ENCODE measurements at regions not wholly inside any gene's neighbourhood (a gene's known extent, or its start where the extent isn't known, plus 50 kb on each side); places are given as distances from the start of the nearest gene placed in this dataset.

DNA sequence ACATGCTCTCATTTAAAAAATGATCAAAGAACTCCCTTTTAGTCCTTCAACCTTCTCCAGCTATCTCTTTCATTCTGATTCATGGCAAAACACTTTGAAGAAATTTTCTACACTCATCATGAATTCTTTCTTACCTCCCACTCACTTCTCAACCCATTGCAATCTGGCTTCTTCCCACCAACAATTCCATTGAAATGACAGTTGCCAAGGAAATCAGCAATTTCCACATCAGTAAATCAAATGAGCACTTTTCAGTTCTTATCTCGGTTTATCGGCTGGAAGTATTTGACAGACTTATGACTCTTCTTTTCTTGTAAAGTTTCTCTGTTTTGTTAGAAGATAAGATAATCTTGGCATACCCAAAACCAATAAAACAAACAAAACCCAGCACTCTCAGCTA lies 99.1 kb upstream of the CACNA2D1 start:
- Histone ChIP-seq H3K79me1 (ENCODE audit: low read depth in 1 of 2, low read length in 2 of 2) (no peaks in the 10 kb centered on the region), H2BK5ac (ENCODE audit: low read depth, low read length, poor library complexity, severe bottlenecking) (peak overlapping the region; percentile 84), H4K8ac (ENCODE audit: low read depth in 2 of 2, low read length in 2 of 2) (no peak overlapping the region), H2BK20ac (ENCODE audit: low read depth, low read length) (no peak overlapping the region), H3K4me3 (ENCODE audit: insufficient read depth, low read depth, low read length) (no peak overlapping the region), H3K9me3 (ENCODE audit: control insufficient read depth, insufficient read depth, low read length) (no peaks in the 10 kb centered on the region), H3K14ac (replicated peaks; ENCODE audit: low read depth, low read length) (no peak overlapping the region), H3K27ac (ENCODE audit: insufficient read depth, low read length) (no peak overlapping the region), H4K20me1 (ENCODE audit: insufficient read depth, low read length) (no peaks in the 10 kb centered on the region), H4K5ac (ENCODE audit: low read depth, low read length) (no peak overlapping the region), H2BK15ac (ENCODE audit: low read depth, low read length) (no peak overlapping the region), H3K27me3 (ENCODE audit: control insufficient read depth, insufficient read depth, low read length) (no peaks in the 10 kb centered on the region), H2BK120ac (ENCODE audit: low read depth, low read length) (no peak overlapping the region), H3K56ac (ENCODE audit: extremely low read depth, insufficient read depth, low read length) (no peak overlapping the region), H3K4ac (ENCODE audit: low read depth, low read length) (no peak overlapping the region), H3K36me3 (ENCODE audit: control insufficient read depth, insufficient read depth, low read length) (no peaks in the 10 kb centered on the region), H3K23ac (ENCODE audit: low read depth, low read length) (no peak overlapping the region), H3K4me1 (ENCODE audit: control insufficient read depth, insufficient read depth, low read length) (peaks cover 1% of the 10 kb centered on the region; the same call in 1 of the 2 replicates), H3K9ac (ENCODE audit: low read depth, low read length) (no peak overlapping the region), H4K91ac (ENCODE audit: insufficient read depth, low read depth, low read length) (no peak overlapping the region), H3K9me1 (ENCODE audit: insufficient read depth, low read length) (peaks cover 2% of the 10 kb centered on the region; the same call in 1 of the 2 replicates), H3K4me2 (ENCODE audit: low read depth, low read length) (peak overlapping the region; percentile 3; the same call in 1 of the 2 replicates), H3K18ac (ENCODE audit: low read depth, low read length) (no peak overlapping the region), H2AFZ (replicated peaks; ENCODE audit: low read length, poor library complexity) (no peak overlapping the region), H2AK5ac (ENCODE audit: low read depth, low read length) (no peak overlapping the region), H2AK9ac (replicated peaks; ENCODE audit: low read depth, low read length, poor library complexity) (no peak overlapping the region)
- POLR2A ChIA-PET (ENCODE audit: unreplicated experiment): interaction anchor here (0.6 kb wide), 1 partner anchor 1624 kb away, joined by 7 read pairs; the partner anchor contains the start of gene SEMA3C
- TF ChIP-seq MAFK (IDR thresholded peaks at IDR 0.05; ENCODE audit: low read depth, low read length) (peak; percentile 67), RCOR1 (IDR thresholded peaks at IDR 0.05; ENCODE audit: insufficient replicate concordance, low read length) (peak; percentile 69), CEBPB (IDR thresholded peaks at IDR 0.05; ENCODE audit: low read depth, low read length) (peak; percentile 81; the same call in 1 of the 2 replicates)
- TF ChIP-seq, protein P1, sequence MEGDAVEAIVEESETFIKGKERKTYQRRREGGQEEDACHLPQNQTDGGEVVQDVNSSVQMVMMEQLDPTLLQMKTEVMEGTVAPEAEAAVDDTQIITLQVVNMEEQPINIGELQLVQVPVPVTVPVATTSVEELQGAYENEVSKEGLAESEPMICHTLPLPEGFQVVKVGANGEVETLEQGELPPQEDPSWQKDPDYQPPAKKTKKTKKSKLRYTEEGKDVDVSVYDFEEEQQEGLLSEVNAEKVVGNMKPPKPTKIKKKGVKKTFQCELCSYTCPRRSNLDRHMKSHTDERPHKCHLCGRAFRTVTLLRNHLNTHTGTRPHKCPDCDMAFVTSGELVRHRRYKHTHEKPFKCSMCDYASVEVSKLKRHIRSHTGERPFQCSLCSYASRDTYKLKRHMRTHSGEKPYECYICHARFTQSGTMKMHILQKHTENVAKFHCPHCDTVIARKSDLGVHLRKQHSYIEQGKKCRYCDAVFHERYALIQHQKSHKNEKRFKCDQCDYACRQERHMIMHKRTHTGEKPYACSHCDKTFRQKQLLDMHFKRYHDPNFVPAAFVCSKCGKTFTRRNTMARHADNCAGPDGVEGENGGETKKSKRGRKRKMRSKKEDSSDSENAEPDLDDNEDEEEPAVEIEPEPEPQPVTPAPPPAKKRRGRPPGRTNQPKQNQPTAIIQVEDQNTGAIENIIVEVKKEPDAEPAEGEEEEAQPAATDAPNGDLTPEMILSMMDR (conservative IDR thresholded peaks at IDR 0.05; ENCODE audit: low read depth, low read length): no peak
- WGBS, 2 experiments (ENCODE audit: extremely low coverage in 2 of 2, insufficient read length in 1 of 2): no CpG with 5 or more reads among the region's 2 CpGs
- intact Hi-C loops (cut with micrococcal nuclease) (loop anchor here (5.0 kb wide), 1 partner anchor 45 kb away; no protein-coding TSS in a partner anchor), dilution Hi-C loops (cut with HindIII; ENCODE audit: low sequenced_read_pairs, unreplicated experiment) (no loop called here), in situ Hi-C loops (cut with MboI; ENCODE audit: low sequenced_read_pairs) (no loop called here)
- CTCF ChIA-PET: interaction anchor here (1.4 kb wide), 1 partner anchor 15 kb away, joined by 3 read pairs; no protein-coding TSS in a partner anchor
- DNase-seq (peak; percentile 93), ATAC-seq (ENCODE audit: low read depth) (peak; percentile 70)
- BruUV-seq (replicated peaks): no TSS peak
